ENCODE measurements at regions not wholly inside any gene's neighbourhood (a gene's known extent, or its start where the extent isn't known, plus 50 kb on each side); places are given as distances from the start of the nearest gene placed in this dataset.

GRCh38 chr7:46292741-46293140 lies 371.7 kb upstream of the IGFBP3 start:
- Histone ChIP-seq H2BK120ac (ENCODE audit: low read depth, low read length) (peak overlapping the region; percentile 47; the same call in 1 of the 2 replicates), H4K20me1 (ENCODE audit: insufficient read depth, low read length) (no peaks in the 10 kb centered on the region), H3K4ac (ENCODE audit: low read depth, low read length) (peak overlapping the region; percentile 36; the same call in 1 of the 2 replicates), H3K4me1 (ENCODE audit: control insufficient read depth, insufficient read depth, low read length) (peaks cover 18% of the 10 kb centered on the region), H3K27me3 (ENCODE audit: control insufficient read depth, insufficient read depth, low read length) (no peaks in the 10 kb centered on the region), H4K91ac (ENCODE audit: insufficient read depth, low read depth, low read length) (peak overlapping the region; percentile 52), H3K18ac (ENCODE audit: low read depth, low read length) (no peak overlapping the region; the same call in 1 of the 2 replicates), H3K14ac (replicated peaks; ENCODE audit: low read depth, low read length) (peak overlapping the region; percentile 83), H3K79me1 (ENCODE audit: low read depth in 1 of 2, low read length in 2 of 2) (no peaks in the 10 kb centered on the region), H3K9me3 (ENCODE audit: control insufficient read depth, insufficient read depth, low read length) (no peaks in the 10 kb centered on the region), H4K5ac (ENCODE audit: low read depth, low read length) (no peak overlapping the region; the same call in 1 of the 2 replicates), H4K8ac (ENCODE audit: low read depth in 2 of 2, low read length in 2 of 2) (peak overlapping the region; percentile 22 to 51; a peak in 2 of 4 replicates), H3K4me2 (ENCODE audit: low read depth, low read length) (no peak overlapping the region), H3K9ac (ENCODE audit: low read depth, low read length) (no peak overlapping the region), H3K27ac (ENCODE audit: insufficient read depth, low read length) (no peak overlapping the region), H3K36me3 (ENCODE audit: control insufficient read depth, insufficient read depth, low read length) (no peaks in the 10 kb centered on the region), H2BK15ac (ENCODE audit: low read depth, low read length) (peak overlapping the region; percentile 87; the same call in 2 of the 3 replicates), H2AK9ac (replicated peaks; ENCODE audit: low read depth, low read length, poor library complexity) (no peak overlapping the region), H2AK5ac (ENCODE audit: low read depth, low read length) (peak overlapping the region; percentile 56; the same call in 1 of the 2 replicates), H3K9me1 (ENCODE audit: insufficient read depth, low read length) (peaks cover 10% of the 10 kb centered on the region), H2BK5ac (ENCODE audit: low read depth, low read length, poor library complexity, severe bottlenecking) (no peak overlapping the region), H3K56ac (ENCODE audit: extremely low read depth, insufficient read depth, low read length) (no peak overlapping the region), H3K4me3 (ENCODE audit: insufficient read depth, low read depth, low read length) (no peak overlapping the region), H2AFZ (replicated peaks; ENCODE audit: low read length, poor library complexity) (peak overlapping the region; percentile 13), H2BK20ac (ENCODE audit: low read depth, low read length) (peak overlapping the region; percentile 51; the same call in 1 of the 2 replicates), H3K23ac (ENCODE audit: low read depth, low read length) (peak overlapping the region; percentile 46; the same call in 1 of the 2 replicates)
- WGBS, 2 experiments (ENCODE audit: extremely low coverage in 2 of 2, insufficient read length in 1 of 2): no CpG with 5 or more reads among the region's 7 CpGs
- TF ChIP-seq RCOR1 (IDR thresholded peaks at IDR 0.05; ENCODE audit: insufficient replicate concordance, low read length) (no peak), MAFK (IDR thresholded peaks at IDR 0.05; ENCODE audit: low read depth, low read length) (no peak), CHD1 (IDR thresholded peaks at IDR 0.05; ENCODE audit: low read depth, low read length) (no peak), SMC3 (IDR thresholded peaks at IDR 0.05; ENCODE audit: low read depth, low read length) (no peak), ELK1 (IDR thresholded peaks at IDR 0.05; ENCODE audit: borderline replicate concordance, low read depth, low read length) (no peak), BHLHE40 (IDR thresholded peaks at IDR 0.05; ENCODE audit: low read depth, low read length) (no peak), POLR2A (IDR thresholded peaks at IDR 0.05; ENCODE audit: low read depth, low read length) (no peak), USF2 (IDR thresholded peaks at IDR 0.05; ENCODE audit: low read depth, low read length) (no peak), FOS (IDR thresholded peaks at IDR 0.05; ENCODE audit: low read depth, low read length) (no peak), RAD21 (IDR thresholded peaks at IDR 0.05; ENCODE audit: low read length) (no peak), RFX5 (IDR thresholded peaks at IDR 0.05; ENCODE audit: low read depth, low read length) (no peak), CTCF (conservative IDR thresholded peaks at IDR 0.05; ENCODE audit: low read depth, low read length) (no peak), NFE2L2 (IDR thresholded peaks at IDR 0.05; ENCODE audit: low read depth, low read length) (no peak), MAZ (IDR thresholded peaks at IDR 0.05; ENCODE audit: borderline replicate concordance, low read depth, low read length) (no peak), MXI1 (IDR thresholded peaks at IDR 0.05; ENCODE audit: borderline replicate concordance, low read depth, low read length) (no peak), CEBPB (IDR thresholded peaks at IDR 0.05; ENCODE audit: low read depth, low read length) (no peak)
- no TSS peak for BruUV-seq (replicated peaks)
- intact Hi-C loops (cut with micrococcal nuclease) (no loop called here), dilution Hi-C loops (cut with HindIII; ENCODE audit: low sequenced_read_pairs, unreplicated experiment) (no loop called here), in situ Hi-C loops (cut with MboI; ENCODE audit: low sequenced_read_pairs) (no loop called here)
- ChIA-PET CTCF (no interaction called here), POLR2A (ENCODE audit: unreplicated experiment) (no interaction called here)
- no peak for DNase-seq
- no peak for ATAC-seq (ENCODE audit: low read depth)

Data from IMR-90 (cell line).